ENCODE measurements at regions not wholly inside any gene's neighbourhood (a gene's known extent, or its start where the extent isn't known, plus 50 kb on each side); places are given as distances from the start of the nearest gene placed in this dataset.

DNA sequence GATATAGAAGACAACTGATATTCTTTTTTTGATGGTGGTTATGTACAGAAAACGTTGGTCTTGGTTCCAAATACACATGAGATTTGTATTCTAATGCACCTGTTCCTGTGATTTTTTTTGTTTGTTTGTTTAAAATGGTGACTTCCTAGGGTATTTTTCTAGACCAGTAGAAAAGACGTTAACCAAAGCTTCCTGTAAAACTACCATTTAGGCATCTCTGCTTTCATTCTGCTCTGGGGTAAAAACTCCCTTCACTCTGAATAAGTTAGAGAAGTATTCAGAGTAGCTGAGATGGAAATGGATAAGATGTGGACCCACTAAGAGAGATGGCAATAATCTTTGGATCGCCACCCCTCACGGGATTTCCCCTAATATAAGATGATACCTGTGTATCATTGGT, 343.2 kb upstream of the KLF3 start:
- no peak for TF ChIP-seq ZNF282 (IDR thresholded peaks at IDR 0.05; ENCODE audit: partially characterized antibody)
- TF ChIP-seq ESRRA (CRISPR knock-in tag; IDR thresholded peaks at IDR 0.05; ENCODE audit: low read depth), result no peak
- no peak for TF ChIP-seq FOXM1 (CRISPR knock-in tag; IDR thresholded peaks at IDR 0.05)
- TF ChIP-seq ZNF770 (CRISPR knock-in tag; IDR thresholded peaks at IDR 0.05), result no peak
- no peak for TF ChIP-seq CCDC6 (CRISPR knock-in tag; IDR thresholded peaks at IDR 0.05)
- TF ChIP-seq PAX8 (CRISPR knock-in tag; IDR thresholded peaks at IDR 0.05; ENCODE audit: borderline replicate concordance), result no peak
- TF ChIP-seq NFE2L1 (CRISPR knock-in tag; IDR thresholded peaks at IDR 0.05; ENCODE audit: borderline replicate concordance), result no peak
- no peak for TF ChIP-seq ZNF766 (CRISPR knock-in tag; IDR thresholded peaks at IDR 0.05; ENCODE audit: borderline replicate concordance)
- TF ChIP-seq PHF20 (CRISPR knock-in tag; IDR thresholded peaks at IDR 0.05), result no peak
- TF ChIP-seq, protein P1, sequence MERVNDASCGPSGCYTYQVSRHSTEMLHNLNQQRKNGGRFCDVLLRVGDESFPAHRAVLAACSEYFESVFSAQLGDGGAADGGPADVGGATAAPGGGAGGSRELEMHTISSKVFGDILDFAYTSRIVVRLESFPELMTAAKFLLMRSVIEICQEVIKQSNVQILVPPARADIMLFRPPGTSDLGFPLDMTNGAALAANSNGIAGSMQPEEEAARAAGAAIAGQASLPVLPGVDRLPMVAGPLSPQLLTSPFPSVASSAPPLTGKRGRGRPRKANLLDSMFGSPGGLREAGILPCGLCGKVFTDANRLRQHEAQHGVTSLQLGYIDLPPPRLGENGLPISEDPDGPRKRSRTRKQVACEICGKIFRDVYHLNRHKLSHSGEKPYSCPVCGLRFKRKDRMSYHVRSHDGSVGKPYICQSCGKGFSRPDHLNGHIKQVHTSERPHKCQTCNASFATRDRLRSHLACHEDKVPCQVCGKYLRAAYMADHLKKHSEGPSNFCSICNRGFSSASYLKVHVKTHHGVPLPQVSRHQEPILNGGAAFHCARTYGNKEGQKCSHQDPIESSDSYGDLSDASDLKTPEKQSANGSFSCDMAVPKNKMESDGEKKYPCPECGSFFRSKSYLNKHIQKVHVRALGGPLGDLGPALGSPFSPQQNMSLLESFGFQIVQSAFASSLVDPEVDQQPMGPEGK (CRISPR knock-in tag; IDR thresholded peaks at IDR 0.05), result no peak
- no peak for TF ChIP-seq ZNF432 (CRISPR knock-in tag; IDR thresholded peaks at IDR 0.05; ENCODE audit: borderline replicate concordance)
- no peak for TF ChIP-seq SCMH1 (CRISPR knock-in tag; IDR thresholded peaks at IDR 0.05; ENCODE audit: borderline replicate concordance)
